Uterus (tissue), 2 donors: ENCODE measurements at regions not wholly inside any gene's neighbourhood (a gene's known extent, or its start where the extent isn't known, plus 50 kb on each side); places are given as distances from the start of the nearest gene placed in this dataset.

Experiments
- CTCF ChIP-seq, 4 experiments: fragments of 200-600 bp in 2 of 4; fragments of 450-650 bp in 2 of 4; sonication (generic) in 2 of 4; IDR thresholded peaks; one replicate each; pipeline ENCODE4 v1.5.1; 2016 to 2019; ENCODE audit warnings: antibody characterized with exemption in 4 of 4, mild to moderate bottlenecking in 2 of 4, moderate library complexity in 1 of 4
- POLR2A ChIP-seq, 2 donors: fragments of 450-650 bp; IDR thresholded peaks; one replicate each; pipeline ENCODE4 v1.6.1; 2016; ENCODE audit warnings: antibody characterized with exemption in 2 of 2, mild to moderate bottlenecking in 1 of 2, moderate library complexity in 1 of 2

GRCh38 chrX:37955273-37955672, 51.1 kb upstream of the SYTL5 start:
- TF ChIP-seq CTCF (IDR thresholded peaks at IDR 0.05) (no peak), POLR2A (IDR thresholded peaks at IDR 0.05) (no peak)
